Activated CD4-positive, alpha-beta T cell treated with anti-CD3 and anti-CD28 coated beads, Interleukin-2, Interleukin-6, amounts not matched to agents 100 ng/mL and 50 ng/mL, durations not matched to agents 16 hours and 8 hours (primary cell): ENCODE measurements at regions not wholly inside any gene's neighbourhood (a gene's known extent, or its start where the extent isn't known, plus 50 kb on each side); places are given as distances from the start of the nearest gene placed in this dataset.
"Not testable (repeated sequence)": the region's sequence is repeated elsewhere in the genome, so short reads cannot be mapped to it uniquely, and the experiment has no call there.

Experiments
- DNase-seq: peaks from one replicate; pipeline ENCODE4 v3.0.0-alpha.2; 2020

GRCh38 chr2:125643128-125643527, 1012.8 kb upstream of the GYPC start:
- DNase-seq = no peak

GRCh38 chr2:125643585-125643984, 1012.4 kb upstream of the GYPC start:
- DNase-seq = no peak

- no peak for DNase-seq
These were observed 1011.7 kb upstream of the GYPC start for GRCh38 chr2:125644257-125644656.

- no peak for DNase-seq
These were observed 1003.7 kb upstream of the GYPC start for GRCh38 chr2:125652280-125652679.

GRCh38 chr2:125654226-125654625, 1001.7 kb upstream of the GYPC start:
- no peak for DNase-seq

- no peak for DNase-seq
These were observed 999.8 kb upstream of the GYPC start for GRCh38 chr2:125656190-125656589.

- DNase-seq = no peak
These were observed 997.4 kb upstream of the GYPC start for GRCh38 chr2:125658583-125658982.

- not testable (repeated sequence) for DNase-seq
These were observed 995.6 kb upstream of the GYPC start for GRCh38 chr2:125660369-125660768.

- no peak for DNase-seq
These were observed 988.3 kb upstream of the GYPC start for GRCh38 chr2:125667630-125668029.

- no peak for DNase-seq
These were observed 976.1 kb upstream of the GYPC start for GRCh38 chr2:125679903-125680302.

GRCh38 chr2:125680809-125681208, 975.1 kb upstream of the GYPC start:
- no peak for DNase-seq

- no peak for DNase-seq
These were observed 974.4 kb upstream of the GYPC start for GRCh38 chr2:125681576-125681975.

GRCh38 chr2:125681976-125682805, 973.8 kb upstream of the GYPC start:
- DNase-seq = no peak

GRCh38 chr2:125684256-125684655, 971.7 kb upstream of the GYPC start:
- DNase-seq = no peak

- no peak for DNase-seq
These were observed 971.0 kb upstream of the GYPC start for GRCh38 chr2:125684932-125685331.

GRCh38 chr2:125696560-125696959, 959.4 kb upstream of the GYPC start:
- no peak for DNase-seq

GRCh38 chr2:125698280-125698679, 957.7 kb upstream of the GYPC start:
- no peak for DNase-seq

- no peak for DNase-seq
These were observed 954.9 kb upstream of the GYPC start for GRCh38 chr2:125701070-125701469.

GRCh38 chr2:125707611-125708010, 948.3 kb upstream of the GYPC start:
- no peak for DNase-seq

GRCh38 chr2:125710561-125710960, 945.4 kb upstream of the GYPC start:
- DNase-seq = no peak

GRCh38 chr2:125711075-125711474, 944.9 kb upstream of the GYPC start:
- no peak for DNase-seq

GRCh38 chr2:125713533-125713932, 942.4 kb upstream of the GYPC start:
- DNase-seq = no peak

- DNase-seq = no peak
These were observed 934.8 kb upstream of the GYPC start for GRCh38 chr2:125721072-125721721.

- DNase-seq = no peak
These were observed 925.0 kb upstream of the GYPC start for GRCh38 chr2:125730921-125731320.

GRCh38 chr2:125736306-125736705, 919.7 kb upstream of the GYPC start:
- no peak for DNase-seq
